GM23338 (cell line): ENCODE measurements at regions not wholly inside any gene's neighbourhood (a gene's known extent, or its start where the extent isn't known, plus 50 kb on each side); places are given as distances from the start of the nearest gene placed in this dataset.

Experiments
- ATAC-seq: fragments of 200-7000 bp; cut with Tn5 transposase; 3 replicates; pipeline ENCODE4 v1.9.1; 2020
- DNase-seq: peaks from one replicate; pipeline ENCODE4 v3.0.0-alpha.2; 2015; ENCODE audit warnings: low spot score
- H2AFZ ChIP-seq: fragments of 200-600 bp; sonication (generic); 2 replicates; pipeline ENCODE4 v1.8.0; 2016; ENCODE audit warnings: antibody characterized with exemption, mild to moderate bottlenecking, moderate library complexity
- H3F3A ChIP-seq: fragments of 200-600 bp; sonication (generic); replicated peaks from 2 replicates; pipeline ENCODE4 v1.8.0; 2017; ENCODE audit warnings: antibody characterized with exemption, mixed run types, low read depth
- H3K27ac ChIP-seq: fragments of 200-600 bp; sonication (generic); 2 replicates; pipeline ENCODE4 v1.6.1; 2016; ENCODE audit warnings: low read depth
- H3K27me3 ChIP-seq: fragments of 200-600 bp; sonication (generic); 2 replicates; pipeline ENCODE4 v1.8.0; 2016; ENCODE audit warnings: mild to moderate bottlenecking, mixed run types, moderate library complexity; ENCODE audit not compliant: insufficient read depth
- H3K36me3 ChIP-seq: fragments of 200-600 bp; sonication (generic); 2 replicates; pipeline ENCODE4 v1.8.0; 2016; ENCODE audit warnings: mild to moderate bottlenecking; ENCODE audit not compliant: insufficient read depth
- H3K4me1 ChIP-seq: fragments of 200-600 bp; sonication (generic); 2 replicates; pipeline ENCODE4 v1.8.0; 2016; ENCODE audit warnings: mild to moderate bottlenecking, moderate library complexity; ENCODE audit not compliant: insufficient read depth
- H3K4me2 ChIP-seq: fragments of 200-600 bp; sonication (generic); 2 replicates; pipeline ENCODE4 v1.7.1; 2017; ENCODE audit warnings: mixed run types
- H3K4me3 ChIP-seq: fragments of 200-600 bp; sonication (generic); 2 replicates; pipeline ENCODE4 v1.6.1; 2016; ENCODE audit warnings: mixed run types
- H3K79me2 ChIP-seq: fragments of 200-600 bp; sonication (generic); replicated peaks from 2 replicates; pipeline ENCODE4 v1.8.0; 2017; ENCODE audit warnings: mild to moderate bottlenecking; ENCODE audit not compliant: insufficient read depth
- H3K9me2 ChIP-seq: fragments of 200-600 bp; sonication (generic); 2 replicates; pipeline ENCODE4 v1.8.0; 2017; ENCODE audit not compliant: insufficient read depth
- H4K20me1 ChIP-seq: fragments of 200-600 bp; sonication (generic); replicated peaks from 2 replicates; pipeline ENCODE4 v1.8.0; 2017; ENCODE audit warnings: mild to moderate bottlenecking; ENCODE audit not compliant: insufficient read depth
- H3K27ac Mint-ChIP-seq: 2 replicates; pipeline ENCODE4 v1.8.0; 2020; ENCODE audit warnings: inconsistent platforms, mild to moderate bottlenecking, moderate library complexity, mixed read lengths
- H3K27me3 Mint-ChIP-seq: 3 replicates; pipeline ENCODE4 v1.8.0; 2022; ENCODE audit warnings: low read depth, mild to moderate bottlenecking, moderate library complexity, mixed read lengths, inconsistent platforms; ENCODE audit not compliant: insufficient read depth, poor library complexity
- H3K36me3 Mint-ChIP-seq: 3 replicates; pipeline ENCODE4 v1.8.0; 2021; ENCODE audit warnings: low read depth, mild to moderate bottlenecking, inconsistent platforms, moderate library complexity, mixed read lengths
- H3K4me1 Mint-ChIP-seq: 3 replicates; pipeline ENCODE4 v1.8.0; 2020; ENCODE audit warnings: mild to moderate bottlenecking, inconsistent platforms, mixed read lengths
- H3K4me3 Mint-ChIP-seq: 3 replicates; pipeline ENCODE4 v1.8.0; 2021; ENCODE audit warnings: moderate library complexity, mild to moderate bottlenecking, inconsistent platforms, mixed read lengths
- H3K9me3 Mint-ChIP-seq: 3 replicates; pipeline ENCODE4 v1.8.0; 2020; ENCODE audit warnings: moderate library complexity, mild to moderate bottlenecking, inconsistent platforms, mixed read lengths
- CREB1 ChIP-seq: fragments of 250-450 bp; sonication (Bioruptor Pico); IDR thresholded peaks from 2 replicates; pipeline ENCODE4 v1.5.0; 2020; ENCODE audit warnings: low read depth, mild to moderate bottlenecking, moderate library complexity
- CTCF ChIP-seq, 2 experiments: fragments of 200-600 bp in 1 of 2; sonication (generic) in 1 of 2; conservative IDR thresholded peaks; 2 replicates each; pipeline versions ENCODE4 v1.5.1 to v1.6.1; 2016 to 2017; ENCODE audit warnings: antibody characterized with exemption in 2 of 2, low read depth in 2 of 2, mild to moderate bottlenecking in 2 of 2, moderate library complexity in 1 of 2
- ETS1 ChIP-seq: IDR thresholded peaks from 2 replicates; pipeline ENCODE4 v1.6.1; 2016; ENCODE audit warnings: antibody characterized with exemption
- EZH2 ChIP-seq: fragments of 200-600 bp; sonication (generic); IDR thresholded peaks from one replicate; pipeline ENCODE4 v1.8.0; 2017; ENCODE audit warnings: antibody characterized with exemption, mild to moderate bottlenecking, low read depth; ENCODE audit not compliant: unreplicated experiment
- EZH2phosphoT487 ChIP-seq: fragments of 200-600 bp; sonication (generic); IDR thresholded peaks from one replicate; pipeline ENCODE4 v1.8.1; 2018; ENCODE audit warnings: antibody characterized with exemption; ENCODE audit not compliant: unreplicated experiment
- JUNB ChIP-seq: IDR thresholded peaks from one replicate; pipeline ENCODE4 v1.6.1; 2016; ENCODE audit warnings: antibody characterized with exemption; ENCODE audit not compliant: unreplicated experiment
- STAT1 ChIP-seq: IDR thresholded peaks from one replicate; pipeline ENCODE4 v1.6.1; 2016; ENCODE audit warnings: antibody characterized with exemption; ENCODE audit not compliant: unreplicated experiment
- ZNF114 ChIP-seq: fragments of 250-450 bp; sonication (Bioruptor Pico); IDR thresholded peaks from 2 replicates; pipeline ENCODE4 v1.5.0; 2020; ENCODE audit warnings: mild to moderate bottlenecking, moderate library complexity
- ZNF331 ChIP-seq: fragments of 250-450 bp; sonication (Bioruptor Pico); IDR thresholded peaks from 2 replicates; pipeline ENCODE4 v1.5.0; 2020; ENCODE audit warnings: low read depth, mild to moderate bottlenecking, moderate library complexity
- ZNF462 ChIP-seq: fragments of 250-450 bp; sonication (Bioruptor Pico); IDR thresholded peaks from 2 replicates; pipeline ENCODE4 v1.5.0; 2020; ENCODE audit warnings: mild to moderate bottlenecking, moderate library complexity

GRCh38 chr13:76086729-76087128, 450.6 kb downstream of the LMO7 start:
- no peak overlapping the region for H3K4me3 ChIP-seq
- Mint-ChIP-seq H3K9me3 (peaks cover 43% of the 10 kb centered on the region), H3K4me1 (no peaks in the 10 kb centered on the region)

GRCh38 chr13:76067850-76068249, 431.7 kb downstream of the LMO7 start:
- Histone ChIP-seq H2AFZ (no peak overlapping the region), H3K9me2 (peaks cover 4% of the 10 kb centered on the region), H3K4me1 (no peaks in the 10 kb centered on the region), H3F3A (no peaks in the 10 kb centered on the region), H3K4me3 (no peak overlapping the region), H3K4me2 (no peak overlapping the region), H4K20me1 (no peaks in the 10 kb centered on the region), H3K36me3 (peaks cover 6% of the 10 kb centered on the region; the same call in 1 of the 2 replicates), H3K27me3 (no peaks in the 10 kb centered on the region), H3K27ac (no peak overlapping the region), H3K79me2 (no peaks in the 10 kb centered on the region)
- peaks cover 26% of the 10 kb centered on the region for H3K36me3 Mint-ChIP-seq
- no peak overlapping the region for H3K27ac Mint-ChIP-seq
- H3K4me1 Mint-ChIP-seq: no peaks in the 10 kb centered on the region
- H3K27me3 Mint-ChIP-seq: no peaks in the 10 kb centered on the region
- no peak for ATAC-seq
- peaks cover 34% of the 10 kb centered on the region for H3K9me3 Mint-ChIP-seq
- no peak for DNase-seq
- no peak overlapping the region for H3K4me3 Mint-ChIP-seq
- TF ChIP-seq CTCF (conservative IDR thresholded peaks at IDR 0.05; ENCODE audit: low read depth in 2 of 2) (no peak), JUNB (no peak), ETS1 (no peak), ZNF114 (CRISPR knock-in tag) (no peak), STAT1 (no peak), ZNF331 (CRISPR knock-in tag) (no peak), ZNF462 (CRISPR knock-in tag) (no peak), EZH2 (no peak), EZH2phosphoT487 (no peak), CREB1 (CRISPR knock-in tag) (no peak)

More at GRCh38 chr13:76086729-76087128, 450.6 kb downstream of the LMO7 start:
- Mint-ChIP-seq H3K4me3 (no peak overlapping the region), H3K27ac (no peak overlapping the region), H3K36me3 (peaks cover 21% of the 10 kb centered on the region), H3K27me3 (no peaks in the 10 kb centered on the region)
- H2AFZ ChIP-seq: no peak overlapping the region
- H3K4me1 ChIP-seq: no peaks in the 10 kb centered on the region
- no peaks in the 10 kb centered on the region for H3K79me2 ChIP-seq
- H3K27me3 ChIP-seq: no peaks in the 10 kb centered on the region
- ATAC-seq: no peak
- no peak overlapping the region for H3K4me2 ChIP-seq
- H3K36me3 ChIP-seq: no peaks in the 10 kb centered on the region; the same call in 1 of the 2 replicates
- H3F3A ChIP-seq: no peaks in the 10 kb centered on the region
- H3K9me2 ChIP-seq: no peaks in the 10 kb centered on the region; the same call in 1 of the 2 replicates
- H3K27ac ChIP-seq: no peak overlapping the region
- no peak for TF ChIP-seq EZH2phosphoT487
- peak; percentile 10 for DNase-seq
- H4K20me1 ChIP-seq: no peaks in the 10 kb centered on the region
